ENCODE measurements at regions not wholly inside any gene's neighbourhood (a gene's known extent, or its start where the extent isn't known, plus 50 kb on each side); places are given as distances from the start of the nearest gene placed in this dataset.

DNA sequence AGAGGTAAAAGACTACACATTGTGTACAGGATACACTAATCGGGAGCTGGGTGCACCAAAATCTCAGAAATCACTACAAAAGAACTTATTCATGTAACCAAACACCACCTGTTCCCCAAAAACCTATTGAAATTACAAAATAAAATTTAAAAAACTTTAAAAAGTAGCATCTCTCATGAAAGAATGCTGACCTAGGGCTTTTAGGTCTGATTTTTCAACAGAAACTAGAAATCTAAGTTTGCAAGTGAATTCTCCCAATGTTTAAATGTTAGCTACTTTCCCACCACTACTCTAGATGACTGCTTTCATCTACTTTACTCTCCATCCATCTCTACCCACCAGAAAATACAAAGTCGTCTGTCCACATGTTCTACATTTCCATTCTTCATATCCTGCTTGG lies 1447.7 kb downstream of the RPA4 start:
- H3K27me3 ChIP-seq: no peaks in the 10 kb centered on the region

DNA sequence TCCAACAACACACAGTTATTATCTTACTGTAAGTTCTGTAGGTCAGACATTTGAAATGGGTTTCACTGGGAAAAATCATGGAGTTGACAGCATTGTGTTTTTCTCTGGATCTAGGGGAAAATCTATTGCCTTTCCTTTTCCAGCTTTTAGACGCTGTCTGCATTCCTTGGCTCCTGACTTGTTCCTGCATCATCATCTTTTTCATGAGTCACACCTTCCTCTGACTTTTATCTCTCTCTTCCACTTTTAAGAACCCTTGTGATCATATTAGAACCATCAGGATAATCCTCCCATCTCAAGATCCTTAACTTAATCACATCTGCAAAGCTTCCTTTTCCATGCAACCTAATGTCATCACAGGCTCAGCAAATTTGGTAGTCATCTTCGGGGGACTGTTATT lies 1454.8 kb downstream of the RPA4 start:
- TF ChIP-seq, protein P1, sequence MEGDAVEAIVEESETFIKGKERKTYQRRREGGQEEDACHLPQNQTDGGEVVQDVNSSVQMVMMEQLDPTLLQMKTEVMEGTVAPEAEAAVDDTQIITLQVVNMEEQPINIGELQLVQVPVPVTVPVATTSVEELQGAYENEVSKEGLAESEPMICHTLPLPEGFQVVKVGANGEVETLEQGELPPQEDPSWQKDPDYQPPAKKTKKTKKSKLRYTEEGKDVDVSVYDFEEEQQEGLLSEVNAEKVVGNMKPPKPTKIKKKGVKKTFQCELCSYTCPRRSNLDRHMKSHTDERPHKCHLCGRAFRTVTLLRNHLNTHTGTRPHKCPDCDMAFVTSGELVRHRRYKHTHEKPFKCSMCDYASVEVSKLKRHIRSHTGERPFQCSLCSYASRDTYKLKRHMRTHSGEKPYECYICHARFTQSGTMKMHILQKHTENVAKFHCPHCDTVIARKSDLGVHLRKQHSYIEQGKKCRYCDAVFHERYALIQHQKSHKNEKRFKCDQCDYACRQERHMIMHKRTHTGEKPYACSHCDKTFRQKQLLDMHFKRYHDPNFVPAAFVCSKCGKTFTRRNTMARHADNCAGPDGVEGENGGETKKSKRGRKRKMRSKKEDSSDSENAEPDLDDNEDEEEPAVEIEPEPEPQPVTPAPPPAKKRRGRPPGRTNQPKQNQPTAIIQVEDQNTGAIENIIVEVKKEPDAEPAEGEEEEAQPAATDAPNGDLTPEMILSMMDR (IDR thresholded peaks at IDR 0.05): no peak
- intact Hi-C loops (cut with DNase I): no loop called here

More for the DNA sequence above, 1447.7 kb downstream of the RPA4 start:
- H3K9ac ChIP-seq (ENCODE audit: low read depth in 2 of 2, low read length in 2 of 2): no peak overlapping the region
- no peak for DNase-seq
- TF ChIP-seq, protein P1 (IDR thresholded peaks at IDR 0.05): no peak
- no peaks in the 10 kb centered on the region for H3K4me1 ChIP-seq
- H3K9me3 ChIP-seq: no peaks in the 10 kb centered on the region
- no peak overlapping the region for H3K27ac ChIP-seq
- no peak overlapping the region for H3K4me3 ChIP-seq
- intact Hi-C loops (cut with DNase I): no loop called here
- H3K36me3 ChIP-seq: no peaks in the 10 kb centered on the region

DNA sequence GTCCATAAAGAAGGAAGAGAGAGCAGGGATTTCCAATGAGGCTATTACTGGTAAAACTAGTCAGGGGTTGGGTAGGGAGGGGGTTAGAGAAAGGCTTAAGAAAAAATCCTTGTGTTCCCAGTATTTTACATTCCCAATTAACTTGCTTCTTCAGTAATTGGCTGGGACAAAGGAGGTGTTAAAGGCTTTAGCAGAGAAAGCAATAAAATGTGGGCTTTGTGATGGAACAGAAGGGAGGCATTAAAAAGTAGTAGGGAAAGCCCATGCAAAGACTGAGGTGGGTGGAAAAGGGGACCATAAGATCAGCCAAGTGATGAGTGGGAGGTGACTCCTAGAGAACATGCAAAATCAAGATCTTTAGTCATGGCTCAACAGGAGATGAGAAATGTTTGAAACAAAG lies 1467.2 kb downstream of the RPA4 start:
- Histone ChIP-seq H3K4me3 (no peak overlapping the region), H3K9me3 (no peaks in the 10 kb centered on the region), H3K9ac (ENCODE audit: low read depth in 2 of 2, low read length in 2 of 2) (no peak overlapping the region), H3K27ac (no peak overlapping the region), H3K36me3 (no peaks in the 10 kb centered on the region), H3K4me1 (no peaks in the 10 kb centered on the region), H3K27me3 (no peaks in the 10 kb centered on the region)
- intact Hi-C loops (cut with DNase I): no loop called here
- no peak for DNase-seq
- TF ChIP-seq, protein P1 (IDR thresholded peaks at IDR 0.05): no peak

More for the DNA sequence above, 1454.8 kb downstream of the RPA4 start:
- Histone ChIP-seq H3K4me1 (no peaks in the 10 kb centered on the region), H3K9me3 (no peaks in the 10 kb centered on the region), H3K27me3 (no peaks in the 10 kb centered on the region), H3K4me3 (no peak overlapping the region), H3K27ac (no peak overlapping the region), H3K9ac (ENCODE audit: low read depth in 2 of 2, low read length in 2 of 2) (no peak overlapping the region), H3K36me3 (no peaks in the 10 kb centered on the region)
- no peak for DNase-seq

DNA sequence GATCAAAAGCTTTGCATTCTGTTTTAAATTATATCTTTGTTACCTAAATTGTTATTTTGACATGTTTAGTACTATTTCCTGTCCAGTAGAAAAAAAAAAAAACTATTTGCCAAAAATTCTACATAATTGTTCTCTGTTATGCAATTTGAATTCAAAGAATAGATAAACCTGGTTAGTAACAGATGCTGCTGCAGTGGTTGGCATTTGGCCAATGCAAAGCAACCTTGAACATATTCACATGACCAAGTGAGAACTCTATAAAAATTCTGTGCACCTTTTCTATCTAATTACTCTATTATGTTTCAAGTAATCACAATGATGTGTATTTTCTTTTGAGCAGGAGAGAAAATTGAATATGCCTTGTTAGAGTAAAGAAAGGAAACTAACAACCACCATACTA lies 1473.4 kb downstream of the RPA4 start:
- no peak overlapping the region for H3K9ac ChIP-seq (ENCODE audit: low read depth in 2 of 2, low read length in 2 of 2)

DNA sequence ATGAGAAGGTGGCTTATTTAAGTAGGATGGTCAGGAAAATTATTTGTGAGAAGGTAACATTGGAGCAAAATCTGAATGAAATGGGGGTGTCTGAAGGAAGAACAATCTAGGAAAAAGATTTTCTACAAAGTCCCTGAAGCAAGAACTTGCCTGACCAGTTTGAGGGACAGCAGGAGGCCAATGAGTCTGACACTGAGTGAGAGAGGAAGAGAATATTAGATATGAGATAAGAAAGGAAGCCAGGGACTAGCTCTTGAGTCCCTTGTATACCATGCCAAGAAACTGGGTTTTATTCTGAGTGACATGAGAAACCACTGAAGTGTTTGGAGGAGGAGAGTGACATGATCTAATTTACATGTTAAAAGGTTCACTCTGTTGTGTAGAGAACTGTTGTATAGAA lies 1478.9 kb downstream of the RPA4 start:
- TF ChIP-seq, protein P1 (IDR thresholded peaks at IDR 0.05): no peak
- Histone ChIP-seq H3K27ac (no peak overlapping the region), H3K9ac (ENCODE audit: low read depth in 2 of 2, low read length in 2 of 2) (no peak overlapping the region), H3K4me3 (no peak overlapping the region), H3K9me3 (no peaks in the 10 kb centered on the region), H3K4me1 (no peaks in the 10 kb centered on the region), H3K27me3 (no peaks in the 10 kb centered on the region), H3K36me3 (no peaks in the 10 kb centered on the region)
- no peak for DNase-seq
- intact Hi-C loops (cut with DNase I): no loop called here

More for the DNA sequence above, 1473.4 kb downstream of the RPA4 start:
- Histone ChIP-seq H3K9me3 (no peaks in the 10 kb centered on the region), H3K27ac (no peak overlapping the region), H3K27me3 (no peaks in the 10 kb centered on the region), H3K4me3 (no peak overlapping the region), H3K4me1 (no peaks in the 10 kb centered on the region), H3K36me3 (no peaks in the 10 kb centered on the region)
- intact Hi-C loops (cut with DNase I): no loop called here
- no peak for DNase-seq
- TF ChIP-seq, protein P1 (IDR thresholded peaks at IDR 0.05): no peak

DNA sequence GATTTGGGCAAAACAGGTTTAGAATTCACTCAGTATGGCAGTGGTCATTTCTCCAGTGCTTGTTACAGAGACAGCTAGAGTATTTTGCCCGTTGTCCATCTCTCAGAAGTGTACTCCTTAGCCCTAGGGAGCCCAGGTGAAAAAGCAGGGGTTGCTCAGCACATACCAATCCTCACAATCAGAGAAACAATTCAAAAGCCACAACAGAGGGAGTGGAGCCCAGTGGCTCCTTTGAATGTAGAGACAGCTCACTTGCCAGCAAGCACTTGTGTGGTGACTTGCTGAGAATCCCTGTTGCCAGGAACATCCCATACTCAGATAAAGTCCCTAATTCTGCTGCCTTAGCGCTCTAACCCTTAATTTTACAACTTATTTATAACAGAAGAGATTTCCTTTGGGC lies 1488.3 kb downstream of the RPA4 start:
- intact Hi-C loops (cut with DNase I): no loop called here

More for the DNA sequence above, 1488.3 kb downstream of the RPA4 start:
- TF ChIP-seq, protein P1 (IDR thresholded peaks at IDR 0.05): no peak
- H3K4me1 ChIP-seq: no peaks in the 10 kb centered on the region
- no peaks in the 10 kb centered on the region for H3K36me3 ChIP-seq
- H3K4me3 ChIP-seq: no peak overlapping the region
- H3K9me3 ChIP-seq: no peaks in the 10 kb centered on the region
- H3K27ac ChIP-seq: no peak overlapping the region
- H3K9ac ChIP-seq (ENCODE audit: low read depth in 2 of 2, low read length in 2 of 2): no peak overlapping the region
- H3K27me3 ChIP-seq: no peaks in the 10 kb centered on the region
- no peak for DNase-seq

Measured in colonic mucosa (tissue), 4 donors.